ENCODE measurements at regions not wholly inside any gene's neighbourhood (a gene's known extent, or its start where the extent isn't known, plus 50 kb on each side); places are given as distances from the start of the nearest gene placed in this dataset.

- peak in 2 of 3 donors; percentile 20 to 40 for DNase-seq
- POLR2A ChIA-PET: no interaction called here
- no peaks in the 10 kb centered on the region for H3K9me3 ChIP-seq (ENCODE audit: control extremely low read depth in 1 of 5, control insufficient read depth in 4 of 5, insufficient read depth in 2 of 5, low read depth in 1 of 5, low read length in 4 of 5)
- H3K4me1 ChIP-seq (ENCODE audit: control extremely low read depth in 1 of 4, control insufficient read depth in 4 of 4, insufficient read depth in 4 of 4, low read length in 3 of 4): peaks cover 0 to 3% (median 0%) of the 10 kb centered on the region in 4 experiments
- H3K27ac ChIP-seq (ENCODE audit: insufficient read depth in 1 of 2, low read depth in 1 of 2, low read length in 2 of 2, poor library complexity in 1 of 2, severe bottlenecking in 2 of 2): no peak overlapping the region
- no CpG with 5 or more reads among the region's 2 CpGs for WGBS (ENCODE audit: insufficient coverage)
- H3K36me3 ChIP-seq (ENCODE audit: control insufficient read depth in 4 of 4, insufficient read depth in 4 of 4, low read length in 3 of 4): no peaks in the 10 kb centered on the region
- H3K27me3 ChIP-seq (replicated peaks in 2 of 5; ENCODE audit: control insufficient read depth in 4 of 5, insufficient read depth in 5 of 5, low read length in 4 of 5): no peaks in the 10 kb centered on the region
- H3K4me3 ChIP-seq (ENCODE audit: control insufficient read depth in 1 of 7, extremely low read depth in 1 of 7, insufficient read depth in 4 of 7, low read depth in 2 of 7, low read length in 6 of 7): no peak overlapping the region
- CTCF ChIA-PET: interaction anchor here (0.9 kb wide), 1 partner anchor 11 kb away, joined by 3 read pairs; no protein-coding TSS in a partner anchor
Measured at GRCh38 chr4:146998157-146998556, 52.5 kb upstream of the TTC29 start.

GRCh38 chr4:147003956-147004809 lies 58.5 kb upstream of the TTC29 start:
- 89% methylated on average over 3 of the region's 9 CpGs for WGBS (ENCODE audit: insufficient coverage)
- no peak overlapping the region for H3K27ac ChIP-seq (ENCODE audit: insufficient read depth in 1 of 2, low read depth in 1 of 2, low read length in 2 of 2, poor library complexity in 1 of 2, severe bottlenecking in 2 of 2)
- no peaks in the 10 kb centered on the region for H3K36me3 ChIP-seq (ENCODE audit: control insufficient read depth in 4 of 4, insufficient read depth in 4 of 4, low read length in 3 of 4)
- no peak overlapping the region for H3K4me3 ChIP-seq (ENCODE audit: control insufficient read depth in 1 of 7, extremely low read depth in 1 of 7, insufficient read depth in 4 of 7, low read depth in 2 of 7, low read length in 6 of 7)
- no peaks in the 10 kb centered on the region for H3K4me1 ChIP-seq (ENCODE audit: control extremely low read depth in 1 of 4, control insufficient read depth in 4 of 4, insufficient read depth in 4 of 4, low read length in 3 of 4)
- H3K27me3 ChIP-seq (replicated peaks in 2 of 5; ENCODE audit: control insufficient read depth in 4 of 5, insufficient read depth in 5 of 5, low read length in 4 of 5): peaks cover 0 to 5% (median 0%) of the 10 kb centered on the region in 5 experiments
- ChIA-PET CTCF (interaction anchor here (1.8 kb wide), 1 partner anchor 15 kb away, joined by 4 read pairs; no protein-coding TSS in a partner anchor), POLR2A (no interaction called here)
- H3K9me3 ChIP-seq (ENCODE audit: control extremely low read depth in 1 of 5, control insufficient read depth in 4 of 5, insufficient read depth in 2 of 5, low read depth in 1 of 5, low read length in 4 of 5): no peaks in the 10 kb centered on the region
- no peak for DNase-seq

GRCh38 chr4:147006229-147006628 lies 60.6 kb upstream of the TTC29 start:
- no peak for DNase-seq
- WGBS (ENCODE audit: insufficient coverage): 100% methylated on average over 2 of the region's 2 CpGs
- Histone ChIP-seq H3K9me3 (ENCODE audit: control extremely low read depth in 1 of 5, control insufficient read depth in 4 of 5, insufficient read depth in 2 of 5, low read depth in 1 of 5, low read length in 4 of 5) (no peaks in the 10 kb centered on the region), H3K36me3 (ENCODE audit: control insufficient read depth in 4 of 4, insufficient read depth in 4 of 4, low read length in 3 of 4) (no peaks in the 10 kb centered on the region), H3K27ac (ENCODE audit: insufficient read depth in 1 of 2, low read depth in 1 of 2, low read length in 2 of 2, poor library complexity in 1 of 2, severe bottlenecking in 2 of 2) (no peak overlapping the region), H3K27me3 (replicated peaks in 2 of 5; ENCODE audit: control insufficient read depth in 4 of 5, insufficient read depth in 5 of 5, low read length in 4 of 5) (peaks cover 0 to 5% (median 0%) of the 10 kb centered on the region in 5 experiments), H3K4me1 (ENCODE audit: control extremely low read depth in 1 of 4, control insufficient read depth in 4 of 4, insufficient read depth in 4 of 4, low read length in 3 of 4) (no peaks in the 10 kb centered on the region), H3K4me3 (ENCODE audit: control insufficient read depth in 1 of 7, extremely low read depth in 1 of 7, insufficient read depth in 4 of 7, low read depth in 2 of 7, low read length in 6 of 7) (no peak overlapping the region)
- ChIA-PET CTCF (interaction anchor here (1.1 to 1.8 kb wide), 2 partner anchors 13 kb away, joined by 3 to 4 read pairs; no protein-coding TSS in a partner anchor), POLR2A (no interaction called here)

- H3K4me3 ChIP-seq (ENCODE audit: control insufficient read depth in 1 of 7, extremely low read depth in 1 of 7, insufficient read depth in 4 of 7, low read depth in 2 of 7, low read length in 6 of 7): no peak overlapping the region
- H3K9me3 ChIP-seq (ENCODE audit: control extremely low read depth in 1 of 5, control insufficient read depth in 4 of 5, insufficient read depth in 2 of 5, low read depth in 1 of 5, low read length in 4 of 5): no peaks in the 10 kb centered on the region
- no peak for DNase-seq
- peaks cover 0 to 5% (median 0%) of the 10 kb centered on the region in 5 experiments for H3K27me3 ChIP-seq (replicated peaks in 2 of 5; ENCODE audit: control insufficient read depth in 4 of 5, insufficient read depth in 5 of 5, low read length in 4 of 5)
- no peak overlapping the region for H3K27ac ChIP-seq (ENCODE audit: insufficient read depth in 1 of 2, low read depth in 1 of 2, low read length in 2 of 2, poor library complexity in 1 of 2, severe bottlenecking in 2 of 2)
- H3K36me3 ChIP-seq (ENCODE audit: control insufficient read depth in 4 of 4, insufficient read depth in 4 of 4, low read length in 3 of 4): no peaks in the 10 kb centered on the region
- no peaks in the 10 kb centered on the region for H3K4me1 ChIP-seq (ENCODE audit: control extremely low read depth in 1 of 4, control insufficient read depth in 4 of 4, insufficient read depth in 4 of 4, low read length in 3 of 4)
- POLR2A ChIA-PET: no interaction called here
- CTCF ChIA-PET: interaction anchor here (0.8 kb wide), 1 partner anchor 9 kb away, joined by 3 read pairs; no protein-coding TSS in a partner anchor
- WGBS (ENCODE audit: insufficient coverage): 90% methylated on average over 3 of the region's 4 CpGs
Measured at GRCh38 chr4:147009875-147010274, 64.2 kb upstream of the TTC29 start.

- WGBS (ENCODE audit: insufficient coverage): 95% methylated on average over 3 of the region's 8 CpGs
- CTCF ChIA-PET: no interaction called here
Measured at GRCh38 chr4:147011411-147011810, 65.7 kb upstream of the TTC29 start.

GRCh38 chr4:147012059-147012707 lies 66.5 kb upstream of the TTC29 start:
- no peak overlapping the region for H3K4me3 ChIP-seq (ENCODE audit: control insufficient read depth in 1 of 7, extremely low read depth in 1 of 7, insufficient read depth in 4 of 7, low read depth in 2 of 7, low read length in 6 of 7)
- H3K9me3 ChIP-seq (ENCODE audit: control extremely low read depth in 1 of 5, control insufficient read depth in 4 of 5, insufficient read depth in 2 of 5, low read depth in 1 of 5, low read length in 4 of 5): no peaks in the 10 kb centered on the region
- H3K27me3 ChIP-seq (replicated peaks in 2 of 5; ENCODE audit: control insufficient read depth in 4 of 5, insufficient read depth in 5 of 5, low read length in 4 of 5): peaks cover 0 to 5% (median 0%) of the 10 kb centered on the region in 5 experiments
- no peaks in the 10 kb centered on the region for H3K36me3 ChIP-seq (ENCODE audit: control insufficient read depth in 4 of 4, insufficient read depth in 4 of 4, low read length in 3 of 4)
- DNase-seq: no peak
- peaks cover 0 to 2% (median 0%) of the 10 kb centered on the region in 4 experiments for H3K4me1 ChIP-seq (ENCODE audit: control extremely low read depth in 1 of 4, control insufficient read depth in 4 of 4, insufficient read depth in 4 of 4, low read length in 3 of 4)
- CTCF ChIA-PET: no interaction called here
- 91% methylated on average over 3 of the region's 5 CpGs for WGBS (ENCODE audit: insufficient coverage)
- H3K27ac ChIP-seq (ENCODE audit: insufficient read depth in 1 of 2, low read depth in 1 of 2, low read length in 2 of 2, poor library complexity in 1 of 2, severe bottlenecking in 2 of 2): no peak overlapping the region
- POLR2A ChIA-PET: no interaction called here

More at GRCh38 chr4:147011411-147011810, 65.7 kb upstream of the TTC29 start:
- H3K36me3 ChIP-seq (ENCODE audit: control insufficient read depth in 4 of 4, insufficient read depth in 4 of 4, low read length in 3 of 4): no peaks in the 10 kb centered on the region
- H3K27me3 ChIP-seq (replicated peaks in 2 of 5; ENCODE audit: control insufficient read depth in 4 of 5, insufficient read depth in 5 of 5, low read length in 4 of 5): peaks cover 0 to 5% (median 0%) of the 10 kb centered on the region in 5 experiments
- H3K9me3 ChIP-seq (ENCODE audit: control extremely low read depth in 1 of 5, control insufficient read depth in 4 of 5, insufficient read depth in 2 of 5, low read depth in 1 of 5, low read length in 4 of 5): no peaks in the 10 kb centered on the region
- H3K27ac ChIP-seq (ENCODE audit: insufficient read depth in 1 of 2, low read depth in 1 of 2, low read length in 2 of 2, poor library complexity in 1 of 2, severe bottlenecking in 2 of 2): no peak overlapping the region
- no peak for DNase-seq
- H3K4me1 ChIP-seq (ENCODE audit: control extremely low read depth in 1 of 4, control insufficient read depth in 4 of 4, insufficient read depth in 4 of 4, low read length in 3 of 4): peaks cover 0 to 2% (median 0%) of the 10 kb centered on the region in 4 experiments
- H3K4me3 ChIP-seq (ENCODE audit: control insufficient read depth in 1 of 7, extremely low read depth in 1 of 7, insufficient read depth in 4 of 7, low read depth in 2 of 7, low read length in 6 of 7): no peak overlapping the region
- POLR2A ChIA-PET: no interaction called here

- WGBS (ENCODE audit: insufficient coverage): no CpG with 5 or more reads among the region's 1 CpG
- ChIA-PET POLR2A (no interaction called here), CTCF (no interaction called here)
- H3K27me3 ChIP-seq (replicated peaks in 2 of 5; ENCODE audit: control insufficient read depth in 4 of 5, insufficient read depth in 5 of 5, low read length in 4 of 5): peaks cover 0 to 3% (median 2%) of the 10 kb centered on the region in 5 experiments
- no peak overlapping the region for H3K27ac ChIP-seq (ENCODE audit: insufficient read depth in 1 of 2, low read depth in 1 of 2, low read length in 2 of 2, poor library complexity in 1 of 2, severe bottlenecking in 2 of 2)
- peaks cover 0 to 2% (median 0%) of the 10 kb centered on the region in 4 experiments for H3K4me1 ChIP-seq (ENCODE audit: control extremely low read depth in 1 of 4, control insufficient read depth in 4 of 4, insufficient read depth in 4 of 4, low read length in 3 of 4)
- DNase-seq: no peak
- H3K36me3 ChIP-seq (ENCODE audit: control insufficient read depth in 4 of 4, insufficient read depth in 4 of 4, low read length in 3 of 4): no peaks in the 10 kb centered on the region
- H3K4me3 ChIP-seq (ENCODE audit: control insufficient read depth in 1 of 7, extremely low read depth in 1 of 7, insufficient read depth in 4 of 7, low read depth in 2 of 7, low read length in 6 of 7): no peak overlapping the region
- peaks cover 0 to 6% (median 0%) of the 10 kb centered on the region in 5 experiments for H3K9me3 ChIP-seq (ENCODE audit: control extremely low read depth in 1 of 5, control insufficient read depth in 4 of 5, insufficient read depth in 2 of 5, low read depth in 1 of 5, low read length in 4 of 5)
Measured at GRCh38 chr4:147014946-147015345, 69.3 kb upstream of the TTC29 start.

All from common myeloid progenitor, CD34-positive (primary cell).